Muscle of leg (tissue), 3 donors: ENCODE measurements at regions not wholly inside any gene's neighbourhood (a gene's known extent, or its start where the extent isn't known, plus 50 kb on each side); places are given as distances from the start of the nearest gene placed in this dataset.

Experiments
- DNase-seq: peaks from one replicate; pipeline ENCODE4 v3.0.0; 2013
- H3K27ac ChIP-seq: one replicate; pipeline ENCODE4 v1.5.1; 2013; ENCODE audit warnings: mild to moderate bottlenecking, low read length, control low read depth
- H3K27me3 ChIP-seq: one replicate; pipeline ENCODE4 v1.6.1; 2013; ENCODE audit warnings: low read length; ENCODE audit not compliant: control insufficient read depth, insufficient read depth
- H3K36me3 ChIP-seq: one replicate; pipeline ENCODE4 v1.6.1; 2013; ENCODE audit warnings: low read length; ENCODE audit not compliant: control insufficient read depth, insufficient read depth
- H3K4me1 ChIP-seq: one replicate; pipeline ENCODE4 v1.6.1; 2013; ENCODE audit warnings: low read length; ENCODE audit not compliant: control insufficient read depth, insufficient read depth
- H3K4me3 ChIP-seq: one replicate; pipeline ENCODE4 v1.5.1; 2013; ENCODE audit warnings: low read length, control low read depth
- H3K9me3 ChIP-seq: replicated peaks from 2 replicates; pipeline ENCODE4 v1.6.1; 2013; ENCODE audit warnings: low read depth, low read length; ENCODE audit not compliant: control insufficient read depth
- whole genome bisulfite sequencing: methylation state at CpG from one replicate; pipeline ENCODE4 v1.1.5; 2013; ENCODE audit warnings: missing lambda C conversion rate; ENCODE audit not compliant: insufficient coverage; 5-methylcytosine and 5-hydroxymethylcytosine counted together

DNA sequence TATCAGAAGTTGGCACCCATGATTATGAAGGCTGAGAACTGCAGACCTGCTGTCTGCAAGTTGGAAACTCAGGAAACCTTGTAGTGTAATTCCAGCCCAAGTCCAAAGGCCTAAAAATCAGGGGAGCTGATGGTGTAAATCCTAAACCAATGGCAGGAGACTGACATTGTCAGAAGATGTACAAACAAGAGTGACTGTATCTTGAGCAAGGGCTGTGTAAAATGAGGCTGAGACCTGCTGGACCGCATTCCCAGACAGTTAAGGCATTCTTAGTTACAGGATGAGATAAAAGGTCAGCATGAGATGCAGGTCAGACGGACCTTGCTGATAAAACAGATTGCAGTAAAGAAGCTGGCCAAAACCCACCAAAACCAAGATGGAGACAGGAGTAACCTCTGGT is 147.7 kb downstream of the COG6 start:
- no CpG with 5 or more reads among the region's 2 CpGs for WGBS
- no peak for DNase-seq
- H3K4me1 ChIP-seq = no peaks in the 10 kb centered on the region
- H3K9me3 ChIP-seq = peaks cover 3% of the 10 kb centered on the region
- no peak overlapping the region for H3K4me3 ChIP-seq
- no peaks in the 10 kb centered on the region for H3K36me3 ChIP-seq
- no peak overlapping the region for H3K27ac ChIP-seq
- H3K27me3 ChIP-seq = no peaks in the 10 kb centered on the region

DNA sequence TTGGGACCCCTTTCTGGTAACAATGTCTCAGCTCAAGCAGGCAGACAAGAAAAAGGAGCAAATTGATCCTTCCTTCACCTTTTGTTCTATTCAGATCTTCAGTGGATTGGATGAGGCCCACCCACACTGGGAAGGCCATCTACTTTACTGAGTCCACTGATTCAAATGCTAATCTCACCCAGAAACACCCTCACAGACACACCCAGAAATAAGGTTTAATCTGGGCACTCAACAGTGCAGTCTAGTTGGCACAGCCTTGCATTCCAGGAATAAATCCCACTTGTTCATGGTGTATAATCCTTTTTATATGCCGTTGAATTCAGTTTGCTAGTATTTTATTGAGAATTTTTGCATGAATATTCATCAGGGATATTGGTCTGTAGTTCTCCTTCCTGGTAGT is 148.4 kb downstream of the COG6 start:
- DNase-seq = no peak

DNA sequence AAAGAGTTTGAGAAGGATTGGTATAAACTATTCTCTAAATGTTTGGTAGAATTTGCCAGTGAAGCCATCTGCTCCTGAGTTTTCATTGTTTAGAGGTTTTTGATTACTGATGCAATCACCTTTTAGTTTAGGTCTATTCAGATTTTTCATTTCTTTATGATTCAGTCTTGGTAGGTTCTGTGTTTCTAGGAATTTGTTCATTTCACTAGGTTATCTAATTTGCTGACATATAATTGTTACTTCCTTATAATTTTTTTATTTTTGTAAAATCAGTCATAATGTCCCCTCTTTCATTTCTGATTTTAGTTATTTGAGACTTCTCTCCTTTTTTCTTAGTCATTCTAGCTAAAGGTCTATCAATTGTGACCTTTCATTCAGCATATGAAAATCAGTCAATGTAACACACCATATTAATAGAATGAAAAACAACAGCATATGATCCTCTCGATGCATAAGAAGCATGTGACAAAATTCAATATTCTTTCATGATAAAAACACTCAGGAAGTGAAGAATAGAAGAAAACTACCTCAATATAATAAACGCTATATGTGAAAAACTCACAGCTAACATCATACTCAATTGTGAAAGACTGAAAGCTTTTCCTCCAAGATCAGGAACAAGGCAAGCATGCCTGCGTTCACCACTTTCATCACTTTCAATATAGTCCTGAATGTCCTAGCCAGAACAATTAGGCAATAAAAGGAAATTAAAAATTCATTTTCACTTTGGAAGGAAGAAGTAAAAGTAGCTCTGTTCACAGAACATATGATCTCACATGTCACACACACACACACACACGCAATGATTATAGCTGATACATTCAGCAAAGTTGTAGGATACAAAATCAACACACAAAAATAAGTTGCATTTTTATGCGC is 149.1 kb downstream of the COG6 start:
- Histone ChIP-seq H3K27ac (no peak overlapping the region), H3K36me3 (no peaks in the 10 kb centered on the region), H3K4me1 (no peaks in the 10 kb centered on the region), H3K9me3 (peaks cover 3% of the 10 kb centered on the region), H3K4me3 (no peak overlapping the region), H3K27me3 (no peaks in the 10 kb centered on the region)
- no CpG with 5 or more reads among the region's 5 CpGs for WGBS
- DNase-seq = no peak

More for the DNA sequence above, 148.4 kb downstream of the COG6 start:
- 71% methylated on average over 1 of the region's 1 CpG for WGBS
- Histone ChIP-seq H3K4me3 (no peak overlapping the region), H3K4me1 (no peaks in the 10 kb centered on the region), H3K27me3 (no peaks in the 10 kb centered on the region), H3K36me3 (no peaks in the 10 kb centered on the region), H3K9me3 (peaks cover 3% of the 10 kb centered on the region), H3K27ac (no peak overlapping the region)

GRCh38 chr13:39809466-39809865 is 154.0 kb downstream of the COG6 start:
- H3K36me3 ChIP-seq = no peaks in the 10 kb centered on the region
- no peaks in the 10 kb centered on the region for H3K27me3 ChIP-seq
- no peak overlapping the region for H3K27ac ChIP-seq
- no peak overlapping the region for H3K4me3 ChIP-seq
- no peaks in the 10 kb centered on the region for H3K4me1 ChIP-seq
- no peaks in the 10 kb centered on the region for H3K9me3 ChIP-seq
- 60% methylated on average over 1 of the region's 1 CpG for WGBS
- no peak for DNase-seq

DNA sequence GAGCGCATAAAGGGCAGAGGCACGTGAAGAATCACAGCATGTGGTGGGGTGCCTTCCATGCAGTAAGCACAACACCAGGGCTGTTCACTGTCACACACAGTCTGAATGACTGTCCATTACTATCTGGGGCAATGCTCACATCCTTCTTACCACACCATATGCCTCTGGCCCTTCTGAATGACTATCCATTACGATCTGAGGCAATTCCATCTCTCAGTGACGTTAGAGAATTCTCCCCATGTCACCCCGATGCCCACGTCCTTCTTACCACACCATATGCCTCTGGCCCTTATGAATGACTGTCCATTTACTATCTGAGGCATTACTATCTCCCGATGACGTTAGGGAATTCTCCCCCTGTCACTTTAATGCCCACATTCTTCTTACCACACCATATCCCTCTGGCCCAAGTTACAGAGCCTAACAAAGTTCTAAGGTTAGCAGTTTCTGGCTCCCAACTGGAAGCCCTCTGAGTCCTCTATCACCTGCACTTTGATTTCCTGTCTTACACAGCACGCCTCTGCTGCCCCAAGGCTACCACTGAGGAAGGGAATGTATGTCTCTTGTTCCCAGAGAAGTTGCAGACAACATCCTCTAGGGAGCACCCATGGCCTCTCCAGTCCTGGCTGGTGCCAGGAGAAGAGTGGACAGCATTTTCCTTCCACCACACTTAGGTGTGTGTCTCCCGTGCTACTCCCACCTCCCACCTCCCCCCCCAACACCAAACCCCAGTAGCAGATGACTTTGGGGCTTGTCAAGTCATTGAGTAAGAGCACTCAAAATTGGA is 154.8 kb downstream of the COG6 start:
- no peak for DNase-seq
- Histone ChIP-seq H3K4me1 (no peaks in the 10 kb centered on the region), H3K27ac (no peak overlapping the region), H3K36me3 (no peaks in the 10 kb centered on the region), H3K27me3 (no peaks in the 10 kb centered on the region), H3K9me3 (no peaks in the 10 kb centered on the region), H3K4me3 (no peak overlapping the region)
- WGBS = 85% methylated on average over 8 of the region's 10 CpGs

DNA sequence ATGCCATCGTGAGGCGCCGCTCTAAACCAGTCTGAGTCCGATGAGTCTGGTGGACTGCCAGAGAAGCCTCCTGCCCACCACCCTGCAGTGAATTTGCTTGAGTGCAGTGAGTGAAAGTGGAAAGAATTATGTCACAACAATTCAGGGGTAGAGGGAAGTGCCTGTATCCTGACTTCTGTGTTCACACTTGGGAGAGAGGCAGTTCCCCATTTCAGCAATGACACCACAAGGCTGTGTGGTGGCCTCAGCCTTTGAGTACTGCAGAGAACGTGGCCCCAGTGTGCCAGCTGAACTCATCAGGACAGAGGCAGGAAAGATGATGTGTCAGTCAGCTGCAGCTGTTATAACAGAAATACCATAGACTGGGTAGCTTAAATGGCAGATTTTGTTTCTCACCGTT is 155.6 kb downstream of the COG6 start:
- WGBS = 17% methylated on average over 1 of the region's 6 CpGs

DNA sequence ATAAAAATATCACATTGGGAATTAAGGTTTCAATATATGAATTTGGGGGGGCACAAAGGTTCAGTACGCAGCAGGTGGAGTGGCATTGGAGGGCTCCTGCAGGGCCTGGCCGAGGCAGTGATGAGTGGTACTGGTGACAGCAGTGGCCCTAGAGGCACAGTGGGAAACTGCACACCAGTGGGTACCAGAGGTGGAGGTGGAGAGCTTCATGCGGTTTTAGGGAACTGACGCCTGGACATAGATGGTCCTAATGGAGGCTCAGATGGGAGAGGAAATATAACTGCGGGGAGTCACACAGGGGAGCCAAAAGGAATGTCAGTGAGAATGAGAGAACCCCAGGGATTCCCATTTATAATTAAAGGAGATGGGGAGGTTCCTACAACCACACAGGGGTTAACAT is 156.2 kb downstream of the COG6 start:
- Histone ChIP-seq H3K4me1 (no peaks in the 10 kb centered on the region), H3K27me3 (no peaks in the 10 kb centered on the region), H3K9me3 (no peaks in the 10 kb centered on the region), H3K4me3 (no peak overlapping the region), H3K36me3 (no peaks in the 10 kb centered on the region), H3K27ac (no peak overlapping the region)
- no peak for DNase-seq
- 83% methylated on average over 4 of the region's 5 CpGs for whole genome bisulfite sequencing

More for the DNA sequence above, 155.6 kb downstream of the COG6 start:
- Histone ChIP-seq H3K27ac (no peak overlapping the region), H3K36me3 (no peaks in the 10 kb centered on the region), H3K9me3 (no peaks in the 10 kb centered on the region), H3K27me3 (no peaks in the 10 kb centered on the region), H3K4me3 (no peak overlapping the region), H3K4me1 (no peaks in the 10 kb centered on the region)
- peak; percentile 7 for DNase-seq

- no peak for DNase-seq
- Histone ChIP-seq H3K4me3 (no peak overlapping the region), H3K9me3 (no peaks in the 10 kb centered on the region), H3K4me1 (no peaks in the 10 kb centered on the region), H3K27me3 (no peaks in the 10 kb centered on the region), H3K36me3 (no peaks in the 10 kb centered on the region), H3K27ac (no peak overlapping the region)
- WGBS = no CpG with 5 or more reads among the region's 5 CpGs
Observed at GRCh38 chr13:39815345-39816111, 160.1 kb downstream of the COG6 start.

DNA sequence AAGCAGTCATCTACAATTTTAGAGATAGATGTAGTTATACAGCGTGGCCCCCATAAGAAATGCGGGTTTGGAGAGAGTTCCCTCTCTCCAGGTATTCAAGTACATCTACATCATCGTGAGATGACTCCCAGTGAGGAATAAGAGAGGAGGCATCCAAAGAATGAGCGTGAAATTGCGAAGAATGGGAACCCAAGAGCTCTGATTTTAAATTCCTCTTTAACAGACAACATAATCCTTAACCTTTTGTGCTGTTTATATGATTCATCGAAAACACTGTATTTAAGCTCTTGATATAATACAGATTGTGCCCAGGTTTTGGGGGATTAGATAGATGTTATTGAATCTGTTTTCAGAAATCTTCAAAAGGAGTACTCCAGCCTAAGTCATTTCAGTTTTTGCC is 161.5 kb downstream of the COG6 start:
- Histone ChIP-seq H3K9me3 (no peaks in the 10 kb centered on the region), H3K27ac (no peak overlapping the region), H3K4me1 (no peaks in the 10 kb centered on the region), H3K4me3 (no peak overlapping the region), H3K36me3 (no peaks in the 10 kb centered on the region), H3K27me3 (no peaks in the 10 kb centered on the region)
- no CpG with 5 or more reads among the region's 6 CpGs for WGBS
- no peak for DNase-seq

DNA sequence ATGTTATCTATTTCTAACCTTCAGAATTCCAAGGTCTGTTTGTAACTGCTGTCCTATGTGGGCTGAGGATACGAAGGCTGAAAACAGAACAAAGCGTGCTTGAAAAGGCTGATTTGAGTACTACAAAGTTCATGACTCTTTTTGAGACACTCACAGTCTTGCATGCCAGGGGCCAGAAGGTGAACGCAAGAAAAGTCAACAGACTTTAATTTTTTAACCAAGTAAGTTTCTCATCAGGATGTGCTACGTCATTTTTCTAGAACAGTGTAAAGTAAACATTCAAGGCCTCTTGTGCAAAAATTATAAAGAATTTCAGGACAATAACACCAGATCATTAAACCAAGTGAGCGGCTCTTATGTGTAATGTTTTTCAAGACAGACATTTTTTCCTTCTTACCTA is 163.5 kb downstream of the COG6 start:
- no peak overlapping the region for H3K27ac ChIP-seq
- no peaks in the 10 kb centered on the region for H3K36me3 ChIP-seq
- DNase-seq = no peak
- no peaks in the 10 kb centered on the region for H3K9me3 ChIP-seq
- H3K4me1 ChIP-seq = no peaks in the 10 kb centered on the region
- no peak overlapping the region for H3K4me3 ChIP-seq
- 94% methylated on average over 3 of the region's 5 CpGs for WGBS
- no peaks in the 10 kb centered on the region for H3K27me3 ChIP-seq
